ENCODE measurements at regions not wholly inside any gene's neighbourhood (a gene's known extent, or its start where the extent isn't known, plus 50 kb on each side); places are given as distances from the start of the nearest gene placed in this dataset.

DNA sequence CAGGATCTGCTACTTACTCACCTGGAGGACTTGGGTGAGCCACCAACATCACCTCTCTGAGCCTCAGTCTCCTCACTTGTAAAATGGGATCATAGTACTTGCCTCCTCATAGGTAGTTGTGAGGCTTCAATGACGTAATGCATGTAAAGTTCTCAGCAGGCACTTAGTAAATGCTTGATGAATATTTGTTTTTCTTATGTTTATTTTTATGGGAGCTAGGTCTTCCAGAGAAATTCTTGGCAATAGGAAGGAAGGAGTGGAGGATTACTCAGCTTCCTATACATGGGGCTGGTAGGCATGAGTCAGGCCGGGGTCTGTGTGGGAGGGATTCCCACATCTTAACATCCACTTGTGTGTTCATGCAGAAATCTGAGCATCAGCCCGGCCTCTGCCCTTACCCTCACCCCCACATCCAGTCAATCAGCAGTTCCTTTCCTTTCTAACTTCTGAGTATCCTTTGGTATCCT is 95.4 kb upstream of the USP24 start:
- 74% methylated on average over 3 of the region's 3 CpGs; no CpG with 5 or more reads in 1 of the 2 experiments for WGBS, 2 experiments (ENCODE audit: extremely low coverage in 1 of 2, insufficient coverage in 1 of 2, insufficient read length in 1 of 2, insufficient replicate concordance in 2 of 2, low coverage in 1 of 2, low lambda C conversion rate in 2 of 2, missing lambda C conversion rate in 1 of 2)
- Histone ChIP-seq H3K4me3 (ENCODE audit: extremely low read depth in 1 of 4, insufficient read depth in 2 of 4, low read depth in 3 of 4, low read length in 4 of 4) (no peak overlapping the region), H2BK5ac (ENCODE audit: low read depth, low read length) (no peak overlapping the region), H2BK12ac (ENCODE audit: low read depth, low read length) (no peak overlapping the region), H3K4me2 (ENCODE audit: insufficient read depth in 1 of 2, low read depth in 2 of 2, low read length in 2 of 2) (no peak overlapping the region), H2AFZ (ENCODE audit: low read length) (no peak overlapping the region), H3K9ac (replicated peaks in 1 of 4; ENCODE audit: extremely low read depth in 1 of 4, low read depth in 3 of 4, low read length in 3 of 4) (no peak overlapping the region), H3K4ac (replicated peaks; ENCODE audit: insufficient read length, low read depth, low read length) (no peak overlapping the region), H3K14ac (ENCODE audit: insufficient read length) (no peak overlapping the region), H3K23me2 (ENCODE audit: low read depth, low read length) (no peaks in the 10 kb centered on the region), H3K9me3 (ENCODE audit: insufficient read depth in 2 of 2, low read depth in 1 of 2, low read length in 1 of 2) (no peaks in the 10 kb centered on the region), H4K8ac (ENCODE audit: extremely low read depth, insufficient read depth, low read length) (no peak overlapping the region), H3K36me3 (ENCODE audit: control insufficient read depth in 2 of 4, insufficient read depth in 4 of 4, low read length in 3 of 4) (no peaks in the 10 kb centered on the region), H3K56ac (replicated peaks; ENCODE audit: insufficient read length, low read depth, low read length) (no peak overlapping the region), H2BK120ac (replicated peaks; ENCODE audit: low read depth, low read length) (no peak overlapping the region), H2BK15ac (ENCODE audit: low read length) (no peak overlapping the region), H3K18ac (ENCODE audit: extremely low read depth, low read length) (no peak overlapping the region), H2BK20ac (ENCODE audit: low read length) (no peak overlapping the region), H3K79me2 (ENCODE audit: control insufficient read depth in 1 of 2, insufficient read depth in 2 of 2, low read length in 2 of 2) (no peaks in the 10 kb centered on the region), H3K27me3 (replicated peaks in 1 of 4; ENCODE audit: control insufficient read depth in 3 of 4, extremely low read depth in 1 of 4, insufficient read depth in 3 of 4, low read length in 3 of 4) (no peaks in the 10 kb centered on the region), H3K23ac (ENCODE audit: insufficient read length) (no peak overlapping the region), H3K79me1 (ENCODE audit: low read depth, low read length) (no peaks in the 10 kb centered on the region), H4K20me1 (replicated peaks in 1 of 2; ENCODE audit: control insufficient read depth in 1 of 2, insufficient read depth in 2 of 2, low read length in 2 of 2) (no peaks in the 10 kb centered on the region), H2AK5ac (ENCODE audit: low read depth, low read length) (no peak overlapping the region), H4K5ac (ENCODE audit: insufficient read length, low read depth, low read length) (no peak overlapping the region), H3K4me1 (replicated peaks in 1 of 4; ENCODE audit: control insufficient read depth in 3 of 4, insufficient read depth in 4 of 4, low read length in 3 of 4) (no peaks in the 10 kb centered on the region), H3K27ac (ENCODE audit: low read depth, low read length) (no peak overlapping the region), H4K91ac (replicated peaks; ENCODE audit: insufficient read length, low read length) (no peak overlapping the region)
- CTCF ChIA-PET (ENCODE audit: partially characterized antibody): interaction anchor here (1.4 to 2.7 kb wide), 4 partner anchors 10 to 29 kb away, joined by 3 to 10 read pairs (median 6); no protein-coding TSS in a partner anchor
- DNase-seq (ENCODE audit: low read depth in 1 of 2, low spot score in 2 of 2): no peak
- POLR2A ChIA-PET (ENCODE audit: partially characterized antibody): no interaction called here
- no peak for FAIRE-seq
- TF ChIP-seq CTBP2 (IDR thresholded peaks at IDR 0.05; ENCODE audit: borderline replicate concordance, insufficient read depth, insufficient read length, low read length): no peak
- no peak for TF ChIP-seq RBBP5 (IDR thresholded peaks at IDR 0.05; ENCODE audit: borderline replicate concordance, low read depth, low read length)
- no peak for TF ChIP-seq SAP30 (IDR thresholded peaks at IDR 0.05; ENCODE audit: insufficient read depth, insufficient replicate concordance, low read length)
- no peak for TF ChIP-seq TEAD4 (IDR thresholded peaks at IDR 0.05; ENCODE audit: low read depth, low read length)
- TF ChIP-seq, protein P1, sequence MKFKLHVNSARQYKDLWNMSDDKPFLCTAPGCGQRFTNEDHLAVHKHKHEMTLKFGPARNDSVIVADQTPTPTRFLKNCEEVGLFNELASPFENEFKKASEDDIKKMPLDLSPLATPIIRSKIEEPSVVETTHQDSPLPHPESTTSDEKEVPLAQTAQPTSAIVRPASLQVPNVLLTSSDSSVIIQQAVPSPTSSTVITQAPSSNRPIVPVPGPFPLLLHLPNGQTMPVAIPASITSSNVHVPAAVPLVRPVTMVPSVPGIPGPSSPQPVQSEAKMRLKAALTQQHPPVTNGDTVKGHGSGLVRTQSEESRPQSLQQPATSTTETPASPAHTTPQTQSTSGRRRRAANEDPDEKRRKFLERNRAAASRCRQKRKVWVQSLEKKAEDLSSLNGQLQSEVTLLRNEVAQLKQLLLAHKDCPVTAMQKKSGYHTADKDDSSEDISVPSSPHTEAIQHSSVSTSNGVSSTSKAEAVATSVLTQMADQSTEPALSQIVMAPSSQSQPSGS (IDR thresholded peaks at IDR 0.05; ENCODE audit: low read length): no peak
- TF ChIP-seq, protein P2, sequence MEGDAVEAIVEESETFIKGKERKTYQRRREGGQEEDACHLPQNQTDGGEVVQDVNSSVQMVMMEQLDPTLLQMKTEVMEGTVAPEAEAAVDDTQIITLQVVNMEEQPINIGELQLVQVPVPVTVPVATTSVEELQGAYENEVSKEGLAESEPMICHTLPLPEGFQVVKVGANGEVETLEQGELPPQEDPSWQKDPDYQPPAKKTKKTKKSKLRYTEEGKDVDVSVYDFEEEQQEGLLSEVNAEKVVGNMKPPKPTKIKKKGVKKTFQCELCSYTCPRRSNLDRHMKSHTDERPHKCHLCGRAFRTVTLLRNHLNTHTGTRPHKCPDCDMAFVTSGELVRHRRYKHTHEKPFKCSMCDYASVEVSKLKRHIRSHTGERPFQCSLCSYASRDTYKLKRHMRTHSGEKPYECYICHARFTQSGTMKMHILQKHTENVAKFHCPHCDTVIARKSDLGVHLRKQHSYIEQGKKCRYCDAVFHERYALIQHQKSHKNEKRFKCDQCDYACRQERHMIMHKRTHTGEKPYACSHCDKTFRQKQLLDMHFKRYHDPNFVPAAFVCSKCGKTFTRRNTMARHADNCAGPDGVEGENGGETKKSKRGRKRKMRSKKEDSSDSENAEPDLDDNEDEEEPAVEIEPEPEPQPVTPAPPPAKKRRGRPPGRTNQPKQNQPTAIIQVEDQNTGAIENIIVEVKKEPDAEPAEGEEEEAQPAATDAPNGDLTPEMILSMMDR (IDR thresholded peaks at IDR 0.05; ENCODE audit: control extremely low read depth in 1 of 3, insufficient read depth in 1 of 3, low read depth in 1 of 3, low read length in 3 of 3): no peak
- no peak for TF ChIP-seq RAD21 (IDR thresholded peaks at IDR 0.05 in 1 of 2, conservative IDR thresholded peaks at IDR 0.05 in 1 of 2; ENCODE audit: low read depth in 2 of 2, low read length in 2 of 2)
- TF ChIP-seq KDM5A (IDR thresholded peaks at IDR 0.05; ENCODE audit: low read length): no peak
- no peak for TF ChIP-seq RFX5 (IDR thresholded peaks at IDR 0.05; ENCODE audit: borderline replicate concordance, low read depth, low read length)
